CD4-positive, alpha-beta T cell treated with Interleukin-15 for 1 hour (primary cell): ENCODE measurements at regions not wholly inside any gene's neighbourhood (a gene's known extent, or its start where the extent isn't known, plus 50 kb on each side); places are given as distances from the start of the nearest gene placed in this dataset.
"Not testable (repeated sequence)": the region's sequence is repeated elsewhere in the genome, so short reads cannot be mapped to it uniquely, and the experiment has no call there.

Experiments
- DNase-seq: peaks from one replicate; pipeline ENCODE4 v3.0.0-alpha.2; 2020

- no peak for DNase-seq
These were observed 381.5 kb upstream of the STXBP6 start for GRCh38 chr14:25431211-25432076.

GRCh38 chr14:25430808-25431207 lies 380.9 kb upstream of the STXBP6 start:
- DNase-seq = no peak

- no peak for DNase-seq
These were observed 363.1 kb upstream of the STXBP6 start for GRCh38 chr14:25412998-25413397.

GRCh38 chr14:25411781-25412757 lies 362.1 kb upstream of the STXBP6 start:
- no peak for DNase-seq

GRCh38 chr14:25406818-25407217 lies 356.9 kb upstream of the STXBP6 start:
- no peak for DNase-seq

- DNase-seq = no peak
These were observed 350.8 kb upstream of the STXBP6 start for GRCh38 chr14:25400607-25401206.

GRCh38 chr14:25396128-25396527 lies 346.2 kb upstream of the STXBP6 start:
- DNase-seq = no peak

GRCh38 chr14:25394791-25395391 lies 344.9 kb upstream of the STXBP6 start:
- no peak for DNase-seq

- DNase-seq = no peak
These were observed 344.4 kb upstream of the STXBP6 start for GRCh38 chr14:25394356-25394755.

GRCh38 chr14:25389948-25390347 lies 340.0 kb upstream of the STXBP6 start:
- DNase-seq = no peak

GRCh38 chr14:25381498-25381897 lies 331.6 kb upstream of the STXBP6 start:
- no peak for DNase-seq

- DNase-seq = no peak
These were observed 325.7 kb upstream of the STXBP6 start for GRCh38 chr14:25375639-25376038.

- DNase-seq = no peak
These were observed 321.1 kb upstream of the STXBP6 start for GRCh38 chr14:25371068-25371467.

- DNase-seq = not testable (repeated sequence)
These were observed 320.1 kb upstream of the STXBP6 start for GRCh38 chr14:25370057-25370456.

GRCh38 chr14:25358330-25358729 lies 308.4 kb upstream of the STXBP6 start:
- no peak for DNase-seq

- DNase-seq = no peak
These were observed 301.3 kb upstream of the STXBP6 start for GRCh38 chr14:25351269-25351668.

- no peak for DNase-seq
These were observed 300.9 kb upstream of the STXBP6 start for GRCh38 chr14:25350802-25351201.

GRCh38 chr14:25350021-25350420 lies 300.1 kb upstream of the STXBP6 start:
- no peak for DNase-seq

GRCh38 chr14:25349269-25349668 lies 299.3 kb upstream of the STXBP6 start:
- no peak for DNase-seq

GRCh38 chr14:25340882-25341281 lies 290.9 kb upstream of the STXBP6 start:
- DNase-seq = no peak

- DNase-seq = no peak
These were observed 272.8 kb upstream of the STXBP6 start for GRCh38 chr14:25322784-25323183.

- DNase-seq = not testable (repeated sequence)
These were observed 266.1 kb upstream of the STXBP6 start for GRCh38 chr14:25316007-25316406.

- DNase-seq = no peak
These were observed 258.3 kb upstream of the STXBP6 start for GRCh38 chr14:25308244-25308643.
